ENCODE measurements at regions not wholly inside any gene's neighbourhood (a gene's known extent, or its start where the extent isn't known, plus 50 kb on each side); places are given as distances from the start of the nearest gene placed in this dataset.

DNA sequence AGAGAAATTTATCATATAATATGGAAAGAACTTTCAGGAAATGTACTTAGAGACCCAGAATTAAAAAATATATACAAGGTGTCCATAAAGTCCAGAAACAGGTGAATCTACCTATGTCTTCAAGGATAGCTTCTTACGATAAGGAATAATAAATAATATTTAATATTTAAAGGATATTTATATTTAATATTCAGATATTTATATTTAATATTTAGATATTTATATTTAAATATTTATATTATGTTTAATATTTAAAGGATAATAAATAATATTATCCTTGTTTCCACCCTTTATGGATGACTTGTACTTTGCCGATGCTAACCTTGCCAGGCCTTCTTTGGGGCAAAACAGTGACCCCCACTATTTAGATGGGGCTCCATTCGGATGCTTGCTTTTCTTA is 169.5 kb upstream of the CADM1 start:
- TF ChIP-seq, protein P1, sequence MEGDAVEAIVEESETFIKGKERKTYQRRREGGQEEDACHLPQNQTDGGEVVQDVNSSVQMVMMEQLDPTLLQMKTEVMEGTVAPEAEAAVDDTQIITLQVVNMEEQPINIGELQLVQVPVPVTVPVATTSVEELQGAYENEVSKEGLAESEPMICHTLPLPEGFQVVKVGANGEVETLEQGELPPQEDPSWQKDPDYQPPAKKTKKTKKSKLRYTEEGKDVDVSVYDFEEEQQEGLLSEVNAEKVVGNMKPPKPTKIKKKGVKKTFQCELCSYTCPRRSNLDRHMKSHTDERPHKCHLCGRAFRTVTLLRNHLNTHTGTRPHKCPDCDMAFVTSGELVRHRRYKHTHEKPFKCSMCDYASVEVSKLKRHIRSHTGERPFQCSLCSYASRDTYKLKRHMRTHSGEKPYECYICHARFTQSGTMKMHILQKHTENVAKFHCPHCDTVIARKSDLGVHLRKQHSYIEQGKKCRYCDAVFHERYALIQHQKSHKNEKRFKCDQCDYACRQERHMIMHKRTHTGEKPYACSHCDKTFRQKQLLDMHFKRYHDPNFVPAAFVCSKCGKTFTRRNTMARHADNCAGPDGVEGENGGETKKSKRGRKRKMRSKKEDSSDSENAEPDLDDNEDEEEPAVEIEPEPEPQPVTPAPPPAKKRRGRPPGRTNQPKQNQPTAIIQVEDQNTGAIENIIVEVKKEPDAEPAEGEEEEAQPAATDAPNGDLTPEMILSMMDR (IDR thresholded peaks at IDR 0.05; ENCODE audit: unreplicated experiment): no peak
- peaks cover 2% of the 10 kb centered on the region for H3K4me1 Mint-ChIP-seq (ENCODE audit: unreplicated experiment)
- peaks cover 2% of the 10 kb centered on the region for H3K27me3 Mint-ChIP-seq (ENCODE audit: unreplicated experiment)
- no peaks in the 10 kb centered on the region for H3K36me3 Mint-ChIP-seq (ENCODE audit: low read depth, unreplicated experiment)
- no peaks in the 10 kb centered on the region for H3K9me3 Mint-ChIP-seq (ENCODE audit: unreplicated experiment)
- no peak overlapping the region for H3K27ac Mint-ChIP-seq (ENCODE audit: unreplicated experiment)
- no peak overlapping the region for H3K4me3 Mint-ChIP-seq (ENCODE audit: unreplicated experiment)
- no peak for DNase-seq (ENCODE audit: low spot score)

GRCh38 chr11:115672999-115673411 is 168.8 kb upstream of the CADM1 start:
- Mint-ChIP-seq H3K4me1 (ENCODE audit: unreplicated experiment) (peaks cover 2% of the 10 kb centered on the region), H3K27ac (ENCODE audit: unreplicated experiment) (no peak overlapping the region), H3K4me3 (ENCODE audit: unreplicated experiment) (no peak overlapping the region), H3K27me3 (ENCODE audit: unreplicated experiment) (peaks cover 2% of the 10 kb centered on the region), H3K9me3 (ENCODE audit: unreplicated experiment) (no peaks in the 10 kb centered on the region), H3K36me3 (ENCODE audit: low read depth, unreplicated experiment) (no peaks in the 10 kb centered on the region)
- DNase-seq (ENCODE audit: low spot score): no peak
- TF ChIP-seq, protein P1 (IDR thresholded peaks at IDR 0.05; ENCODE audit: unreplicated experiment): no peak

DNA sequence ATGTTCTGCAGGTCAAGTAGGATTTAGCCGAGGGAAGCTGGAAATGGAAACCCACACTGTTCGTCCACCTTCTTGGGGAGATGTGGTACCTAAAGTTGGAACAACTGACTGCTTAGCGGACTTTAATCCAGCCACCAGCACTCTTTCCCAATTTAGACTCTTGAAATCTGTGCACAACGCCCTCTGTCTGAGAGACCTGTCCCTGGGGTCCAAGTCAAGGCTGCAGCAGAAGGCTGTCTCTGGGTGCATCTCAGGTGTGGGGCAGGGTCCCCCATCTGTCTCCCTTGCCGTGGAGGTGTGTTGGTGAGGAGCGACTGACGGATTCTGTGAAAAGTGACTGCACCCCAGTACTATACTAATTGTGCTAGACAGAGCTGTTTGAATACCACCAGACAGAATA is 168.2 kb upstream of the CADM1 start:
- no peaks in the 10 kb centered on the region for H3K9me3 Mint-ChIP-seq (ENCODE audit: unreplicated experiment)
- peaks cover 2% of the 10 kb centered on the region for H3K27me3 Mint-ChIP-seq (ENCODE audit: unreplicated experiment)
- H3K4me3 Mint-ChIP-seq (ENCODE audit: unreplicated experiment): no peak overlapping the region
- DNase-seq (ENCODE audit: low spot score): no peak
- H3K36me3 Mint-ChIP-seq (ENCODE audit: low read depth, unreplicated experiment): no peaks in the 10 kb centered on the region
- TF ChIP-seq, protein P1 (IDR thresholded peaks at IDR 0.05; ENCODE audit: unreplicated experiment): no peak
- peaks cover 2% of the 10 kb centered on the region for H3K4me1 Mint-ChIP-seq (ENCODE audit: unreplicated experiment)
- no peak overlapping the region for H3K27ac Mint-ChIP-seq (ENCODE audit: unreplicated experiment)

GRCh38 chr11:115670538-115671205 is 166.5 kb upstream of the CADM1 start:
- H3K36me3 Mint-ChIP-seq (ENCODE audit: low read depth, unreplicated experiment): no peaks in the 10 kb centered on the region
- peaks cover 7% of the 10 kb centered on the region for H3K27me3 Mint-ChIP-seq (ENCODE audit: unreplicated experiment)
- H3K9me3 Mint-ChIP-seq (ENCODE audit: unreplicated experiment): no peaks in the 10 kb centered on the region
- no peak for DNase-seq (ENCODE audit: low spot score)
- H3K4me1 Mint-ChIP-seq (ENCODE audit: unreplicated experiment): peaks cover 2% of the 10 kb centered on the region
- H3K27ac Mint-ChIP-seq (ENCODE audit: unreplicated experiment): no peak overlapping the region
- TF ChIP-seq, protein P1 (IDR thresholded peaks at IDR 0.05; ENCODE audit: unreplicated experiment): no peak
- H3K4me3 Mint-ChIP-seq (ENCODE audit: unreplicated experiment): no peak overlapping the region

- Mint-ChIP-seq H3K27me3 (ENCODE audit: unreplicated experiment) (peaks cover 7% of the 10 kb centered on the region), H3K27ac (ENCODE audit: unreplicated experiment) (no peak overlapping the region), H3K4me3 (ENCODE audit: unreplicated experiment) (no peak overlapping the region), H3K9me3 (ENCODE audit: unreplicated experiment) (no peaks in the 10 kb centered on the region), H3K4me1 (ENCODE audit: unreplicated experiment) (no peaks in the 10 kb centered on the region), H3K36me3 (ENCODE audit: low read depth, unreplicated experiment) (no peaks in the 10 kb centered on the region)
- TF ChIP-seq, protein P1 (IDR thresholded peaks at IDR 0.05; ENCODE audit: unreplicated experiment): no peak
- no peak for DNase-seq (ENCODE audit: low spot score)
These were observed 161.7 kb upstream of the CADM1 start for GRCh38 chr11:115665958-115666357.

Data from endothelial cell (in vitro differentiated cells).